ENCODE measurements at regions not wholly inside any gene's neighbourhood (a gene's known extent, or its start where the extent isn't known, plus 50 kb on each side); places are given as distances from the start of the nearest gene placed in this dataset.

GRCh38 chr2:9156483-9156882 is 50.1 kb upstream of the ASAP2 start:
- BruUV-seq (replicated peaks), result no TSS peak
- intact Hi-C loops (cut with micrococcal nuclease), result no loop called here
- H3K9me3 ChIP-seq (replicated peaks; ENCODE audit: control insufficient read depth, insufficient read depth, low read length), result no peaks in the 10 kb centered on the region
- FAIRE-seq, result no peak
- no peaks in the 10 kb centered on the region for H3K79me2 ChIP-seq (ENCODE audit: control insufficient read depth, insufficient read depth, low read length)
- no peak overlapping the region for H3K27ac ChIP-seq (ENCODE audit: insufficient read depth, low read depth, low read length)
- no peak overlapping the region for H3K9ac ChIP-seq (replicated peaks; ENCODE audit: extremely low read depth, insufficient read depth, low read length)
- no peak overlapping the region for H3K4me2 ChIP-seq (ENCODE audit: insufficient read depth, low read length)
- POLR2A ChIA-PET, result no interaction called here
- H3K27me3 ChIP-seq (ENCODE audit: control insufficient read depth in 2 of 2, insufficient read depth in 2 of 2, low read length in 2 of 2), result no peaks in the 10 kb centered on the region
- H3K4me1 ChIP-seq (ENCODE audit: control insufficient read depth, extremely low read depth, insufficient read depth, low read length), result no peaks in the 10 kb centered on the region
- no peaks in the 10 kb centered on the region for H3K9me1 ChIP-seq (replicated peaks; ENCODE audit: control insufficient read depth, extremely low read depth, insufficient read depth, low read length)
- H4K20me1 ChIP-seq (replicated peaks; ENCODE audit: control insufficient read depth, extremely low read depth, insufficient read depth, low read length), result no peaks in the 10 kb centered on the region
- no peaks in the 10 kb centered on the region for H3K36me3 ChIP-seq (ENCODE audit: control insufficient read depth in 2 of 2, extremely low read depth in 1 of 2, insufficient read depth in 2 of 2, low read length in 2 of 2)
- dilution Hi-C loops (cut with MboI; ENCODE audit: extremely low pct_ligation_motif_present, low sequenced_read_pairs), result loop anchor here (25.0 kb wide), 1 partner anchor 206 kb away; no protein-coding TSS in a partner anchor
- no peak for TF ChIP-seq MYC (IDR thresholded peaks at IDR 0.05; ENCODE audit: low read depth, low read length)
- TF ChIP-seq POLR2A (IDR thresholded peaks at IDR 0.05; ENCODE audit: low read depth, low read length), result no peak
- TF ChIP-seq CTCF (IDR thresholded peaks at IDR 0.05; ENCODE audit: extremely low read depth in 1 of 2, insufficient read depth in 1 of 2, low read depth in 1 of 2, low read length in 2 of 2), result no peak
- no peak for TF ChIP-seq MAX (IDR thresholded peaks at IDR 0.05; ENCODE audit: insufficient read depth, insufficient read length)
- no peak for TF ChIP-seq FOS (IDR thresholded peaks at IDR 0.05; ENCODE audit: borderline replicate concordance, insufficient read depth, low read length)
- no peak for TF ChIP-seq GATA2 (IDR thresholded peaks at IDR 0.05; ENCODE audit: insufficient read depth, insufficient read length, low read depth, low read length)
- no peak for TF ChIP-seq POLR2AphosphoS5 (IDR thresholded peaks at IDR 0.05; ENCODE audit: insufficient read depth, low read depth, low read length)
- TF ChIP-seq JUN (IDR thresholded peaks at IDR 0.05; ENCODE audit: borderline replicate concordance, insufficient read depth, insufficient read length, low read depth), result no peak
- no peak for TF ChIP-seq EZH2 (IDR thresholded peaks at IDR 0.05; ENCODE audit: borderline replicate concordance, low read depth, low read length, severe bottlenecking)
- CTCF ChIA-PET, result interaction anchor here (1.2 kb wide), 1 partner anchor 17 kb away, joined by 4 read pairs; no protein-coding TSS in a partner anchor
- DNase-seq (ENCODE audit: low read depth, low spot score), result no peak
- H2AFZ ChIP-seq (ENCODE audit: low read depth, low read length), result no peak overlapping the region
- no peak overlapping the region for H3K4me3 ChIP-seq (replicated peaks in 1 of 3; ENCODE audit: insufficient read depth in 1 of 3, low read depth in 1 of 3, low read length in 3 of 3)
